GM21529 (cell line): ENCODE measurements at regions not wholly inside any gene's neighbourhood (a gene's known extent, or its start where the extent isn't known, plus 50 kb on each side); places are given as distances from the start of the nearest gene placed in this dataset.

Experiments
- ATAC-seq: cut with Tn5 transposase; IDR thresholded peaks from one replicate; pipeline ENCODE4 v1.9.1; 2021; ENCODE audit not compliant: unreplicated experiment

GRCh38 chr22:49095366-49095765 is 732.3 kb downstream of the BRD1 start:
- no peak for ATAC-seq

- ATAC-seq, result no peak
These were observed 732.8 kb downstream of the BRD1 start for GRCh38 chr22:49094858-49095257.

GRCh38 chr22:49094151-49094550 is 733.5 kb downstream of the BRD1 start:
- ATAC-seq, result no peak

- ATAC-seq, result no peak
These were observed 734.3 kb downstream of the BRD1 start for GRCh38 chr22:49093192-49093880.

- no peak for ATAC-seq
These were observed 735.0 kb downstream of the BRD1 start for GRCh38 chr22:49092716-49093115.

- no peak for ATAC-seq
These were observed 735.6 kb downstream of the BRD1 start for GRCh38 chr22:49091917-49092545.

GRCh38 chr22:49091451-49091850 is 736.2 kb downstream of the BRD1 start:
- ATAC-seq, result no peak

- no peak for ATAC-seq
These were observed 736.9 kb downstream of the BRD1 start for GRCh38 chr22:49090853-49091135.

- no peak for ATAC-seq
These were observed 737.4 kb downstream of the BRD1 start for GRCh38 chr22:49090061-49090852.

- no peak for ATAC-seq
These were observed 738.6 kb downstream of the BRD1 start for GRCh38 chr22:49088801-49089791.

GRCh38 chr22:49087716-49088601 is 739.7 kb downstream of the BRD1 start:
- no peak for ATAC-seq

GRCh38 chr22:49087198-49087597 is 740.5 kb downstream of the BRD1 start:
- ATAC-seq, result no peak

GRCh38 chr22:49086606-49087157 is 741.0 kb downstream of the BRD1 start:
- ATAC-seq, result no peak

- no peak for ATAC-seq
These were observed 741.5 kb downstream of the BRD1 start for GRCh38 chr22:49086181-49086580.

GRCh38 chr22:49084206-49084605 is 743.5 kb downstream of the BRD1 start:
- ATAC-seq, result no peak

GRCh38 chr22:49083607-49084006 is 744.1 kb downstream of the BRD1 start:
- ATAC-seq, result no peak

- ATAC-seq, result no peak
These were observed 745.2 kb downstream of the BRD1 start for GRCh38 chr22:49082451-49082850.

- no peak for ATAC-seq
These were observed 745.7 kb downstream of the BRD1 start for GRCh38 chr22:49081926-49082325.

- ATAC-seq, result no peak
These were observed 746.4 kb downstream of the BRD1 start for GRCh38 chr22:49081261-49081666.

- no peak for ATAC-seq
These were observed 747.0 kb downstream of the BRD1 start for GRCh38 chr22:49080631-49081030.
